SK-N-SH (cell line): ENCODE measurements at regions not wholly inside any gene's neighbourhood (a gene's known extent, or its start where the extent isn't known, plus 50 kb on each side); places are given as distances from the start of the nearest gene placed in this dataset.

Experiments used
- EP300 ChIP-seq, 2 experiments: IDR thresholded peaks; 2 replicates each; pipeline versions ENCODE4 v1.4.0 to v1.6.1; 2012; ENCODE audit warnings: borderline replicate concordance in 1 of 2, low read depth in 1 of 2, low read length in 1 of 2
- MXI1 ChIP-seq: IDR thresholded peaks from 2 replicates; pipeline ENCODE4 v1.6.1; 2012; ENCODE audit warnings: mild to moderate bottlenecking, low read depth, low read length, improper control_type of control experiment
- POLR2AphosphoS5 ChIP-seq: IDR thresholded peaks from 2 replicates; pipeline ENCODE4 v1.6.1; 2012; ENCODE audit warnings: low read depth, low read length
- RXRA ChIP-seq: IDR thresholded peaks from 2 replicates; pipeline ENCODE4 v1.4.0; 2012; ENCODE audit warnings: low read depth, mild to moderate bottlenecking, borderline replicate concordance
- YY1 ChIP-seq: IDR thresholded peaks from 2 replicates; pipeline ENCODE4 v1.4.0; 2012; ENCODE audit warnings: low read depth, mild to moderate bottlenecking
- TF ChIP-seq, protein P1 (sequence below): fragments of 200-600 bp; sonication (generic); IDR thresholded peaks from 2 replicates; pipeline ENCODE4 v1.6.1; 2017; ENCODE audit warnings: antibody characterized with exemption, mild to moderate bottlenecking, moderate library complexity
- TF ChIP-seq, protein P2 (sequence below): IDR thresholded peaks from 2 replicates; pipeline ENCODE4 v1.6.1; 2012; ENCODE audit warnings: mild to moderate bottlenecking, low read depth, low read length, moderate library complexity

DNA sequence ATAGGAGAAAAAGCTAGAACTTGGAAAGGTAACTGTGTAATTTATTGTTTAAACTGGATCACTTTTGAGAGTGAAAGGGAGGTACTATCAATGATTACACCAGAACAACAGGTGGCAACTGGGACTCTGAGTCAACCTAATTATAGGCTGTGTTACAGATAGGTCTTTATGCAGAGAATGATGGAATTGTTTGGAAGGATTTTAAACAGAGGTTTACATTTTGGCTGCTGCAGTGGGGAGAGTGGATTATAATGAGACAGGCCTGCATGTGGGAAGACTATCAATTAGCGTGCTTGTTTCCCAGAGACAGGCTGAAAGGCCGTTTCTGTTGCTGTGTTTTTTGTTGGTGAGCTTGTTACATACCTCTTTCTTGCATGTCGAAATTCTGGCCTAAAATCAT lies 432.9 kb downstream of the PLA2G4A start:
- TF ChIP-seq, protein P1, sequence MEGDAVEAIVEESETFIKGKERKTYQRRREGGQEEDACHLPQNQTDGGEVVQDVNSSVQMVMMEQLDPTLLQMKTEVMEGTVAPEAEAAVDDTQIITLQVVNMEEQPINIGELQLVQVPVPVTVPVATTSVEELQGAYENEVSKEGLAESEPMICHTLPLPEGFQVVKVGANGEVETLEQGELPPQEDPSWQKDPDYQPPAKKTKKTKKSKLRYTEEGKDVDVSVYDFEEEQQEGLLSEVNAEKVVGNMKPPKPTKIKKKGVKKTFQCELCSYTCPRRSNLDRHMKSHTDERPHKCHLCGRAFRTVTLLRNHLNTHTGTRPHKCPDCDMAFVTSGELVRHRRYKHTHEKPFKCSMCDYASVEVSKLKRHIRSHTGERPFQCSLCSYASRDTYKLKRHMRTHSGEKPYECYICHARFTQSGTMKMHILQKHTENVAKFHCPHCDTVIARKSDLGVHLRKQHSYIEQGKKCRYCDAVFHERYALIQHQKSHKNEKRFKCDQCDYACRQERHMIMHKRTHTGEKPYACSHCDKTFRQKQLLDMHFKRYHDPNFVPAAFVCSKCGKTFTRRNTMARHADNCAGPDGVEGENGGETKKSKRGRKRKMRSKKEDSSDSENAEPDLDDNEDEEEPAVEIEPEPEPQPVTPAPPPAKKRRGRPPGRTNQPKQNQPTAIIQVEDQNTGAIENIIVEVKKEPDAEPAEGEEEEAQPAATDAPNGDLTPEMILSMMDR, result no peak
- TF ChIP-seq, protein P2, sequence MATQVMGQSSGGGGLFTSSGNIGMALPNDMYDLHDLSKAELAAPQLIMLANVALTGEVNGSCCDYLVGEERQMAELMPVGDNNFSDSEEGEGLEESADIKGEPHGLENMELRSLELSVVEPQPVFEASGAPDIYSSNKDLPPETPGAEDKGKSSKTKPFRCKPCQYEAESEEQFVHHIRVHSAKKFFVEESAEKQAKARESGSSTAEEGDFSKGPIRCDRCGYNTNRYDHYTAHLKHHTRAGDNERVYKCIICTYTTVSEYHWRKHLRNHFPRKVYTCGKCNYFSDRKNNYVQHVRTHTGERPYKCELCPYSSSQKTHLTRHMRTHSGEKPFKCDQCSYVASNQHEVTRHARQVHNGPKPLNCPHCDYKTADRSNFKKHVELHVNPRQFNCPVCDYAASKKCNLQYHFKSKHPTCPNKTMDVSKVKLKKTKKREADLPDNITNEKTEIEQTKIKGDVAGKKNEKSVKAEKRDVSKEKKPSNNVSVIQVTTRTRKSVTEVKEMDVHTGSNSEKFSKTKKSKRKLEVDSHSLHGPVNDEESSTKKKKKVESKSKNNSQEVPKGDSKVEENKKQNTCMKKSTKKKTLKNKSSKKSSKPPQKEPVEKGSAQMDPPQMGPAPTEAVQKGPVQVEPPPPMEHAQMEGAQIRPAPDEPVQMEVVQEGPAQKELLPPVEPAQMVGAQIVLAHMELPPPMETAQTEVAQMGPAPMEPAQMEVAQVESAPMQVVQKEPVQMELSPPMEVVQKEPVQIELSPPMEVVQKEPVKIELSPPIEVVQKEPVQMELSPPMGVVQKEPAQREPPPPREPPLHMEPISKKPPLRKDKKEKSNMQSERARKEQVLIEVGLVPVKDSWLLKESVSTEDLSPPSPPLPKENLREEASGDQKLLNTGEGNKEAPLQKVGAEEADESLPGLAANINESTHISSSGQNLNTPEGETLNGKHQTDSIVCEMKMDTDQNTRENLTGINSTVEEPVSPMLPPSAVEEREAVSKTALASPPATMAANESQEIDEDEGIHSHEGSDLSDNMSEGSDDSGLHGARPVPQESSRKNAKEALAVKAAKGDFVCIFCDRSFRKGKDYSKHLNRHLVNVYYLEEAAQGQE, result no peak
- TF ChIP-seq POLR2AphosphoS5 (no peak), YY1 (no peak), RXRA (no peak), MXI1 (no peak), EP300 (IDR thresholded peaks at IDR 0.05; ENCODE audit: borderline replicate concordance in 1 of 2, low read depth in 1 of 2, low read length in 1 of 2) (no peak)
